ENCODE measurements at regions not wholly inside any gene's neighbourhood (a gene's known extent, or its start where the extent isn't known, plus 50 kb on each side); places are given as distances from the start of the nearest gene placed in this dataset.

DNA sequence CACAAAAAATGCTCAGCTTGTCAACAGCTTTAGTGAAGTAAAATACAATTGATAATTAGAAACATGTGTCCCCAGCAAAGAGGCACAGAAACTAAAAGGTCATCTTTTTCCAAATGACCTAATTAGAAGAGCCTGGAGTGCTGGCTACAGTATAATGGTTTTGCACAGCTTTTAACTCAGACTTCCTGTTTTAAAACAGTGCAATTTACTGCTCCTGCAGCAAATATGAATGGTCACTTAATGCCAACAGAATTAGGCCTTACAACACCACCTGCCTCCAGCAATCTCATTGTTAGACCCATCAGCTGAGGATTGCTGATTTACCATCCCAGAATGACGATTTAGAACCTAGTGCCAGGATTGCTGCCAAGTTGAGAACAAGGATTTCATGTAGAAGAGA lies 239.3 kb downstream of the CETN3 start:
- DNase-seq (ENCODE audit: low read depth in 1 of 2, low spot score in 1 of 2) = no peak
- in situ Hi-C loops (cut with HindIII; ENCODE audit: low pct_unique_long_range_greater_than_20kb, low sequenced_read_pairs) = no loop called here

DNA sequence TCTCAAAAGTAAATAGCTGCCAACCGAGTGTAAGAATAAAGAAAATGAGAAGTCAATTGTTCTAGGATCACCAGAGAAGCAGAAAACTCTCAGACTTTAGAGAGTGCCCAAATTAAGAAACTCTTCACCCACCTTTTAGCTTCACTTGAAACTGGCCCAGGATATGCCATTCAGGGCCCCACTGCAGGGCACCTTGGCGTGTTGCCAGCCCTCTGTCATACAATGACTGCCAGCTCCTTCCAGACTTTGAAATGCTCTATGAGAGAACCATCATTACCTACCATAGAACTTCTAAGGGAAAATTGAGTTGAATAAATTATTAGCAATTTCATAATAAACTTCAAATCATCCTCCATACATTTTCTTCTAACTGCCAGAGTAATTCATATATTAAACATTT lies 240.5 kb downstream of the CETN3 start:
- in situ Hi-C loops (cut with HindIII; ENCODE audit: low pct_unique_long_range_greater_than_20kb, low sequenced_read_pairs) = no loop called here
- TF ChIP-seq JUND (IDR thresholded peaks at IDR 0.05; ENCODE audit: low read depth) = no peak
- no peak for DNase-seq (ENCODE audit: low read depth in 1 of 2, low spot score in 1 of 2)

More for the DNA sequence above, 239.3 kb downstream of the CETN3 start:
- TF ChIP-seq JUND (IDR thresholded peaks at IDR 0.05; ENCODE audit: low read depth) = no peak

DNA sequence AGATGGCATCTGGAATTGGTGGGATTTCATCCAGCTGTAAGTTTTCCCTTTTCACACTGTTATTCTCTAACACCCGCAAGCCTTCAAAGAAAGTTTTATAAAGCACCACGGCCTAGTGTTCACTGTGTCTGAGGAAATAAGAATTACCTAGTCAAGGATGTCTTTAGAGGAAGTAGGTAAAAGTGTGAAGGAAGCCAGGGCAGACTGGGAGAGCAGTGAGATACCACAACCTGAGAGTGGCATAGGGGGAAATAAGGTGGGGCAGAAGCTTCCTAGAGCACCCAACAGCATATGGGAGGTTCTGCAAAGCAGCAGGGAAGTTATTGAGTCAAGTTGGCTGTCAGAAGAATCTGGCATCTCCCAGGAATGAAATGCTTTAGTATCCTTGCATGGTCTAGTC lies 241.2 kb downstream of the CETN3 start:
- no peak for DNase-seq (ENCODE audit: low read depth in 1 of 2, low spot score in 1 of 2)
- no peak for TF ChIP-seq JUND (IDR thresholded peaks at IDR 0.05; ENCODE audit: low read depth)
- in situ Hi-C loops (cut with HindIII; ENCODE audit: low pct_unique_long_range_greater_than_20kb, low sequenced_read_pairs) = no loop called here

DNA sequence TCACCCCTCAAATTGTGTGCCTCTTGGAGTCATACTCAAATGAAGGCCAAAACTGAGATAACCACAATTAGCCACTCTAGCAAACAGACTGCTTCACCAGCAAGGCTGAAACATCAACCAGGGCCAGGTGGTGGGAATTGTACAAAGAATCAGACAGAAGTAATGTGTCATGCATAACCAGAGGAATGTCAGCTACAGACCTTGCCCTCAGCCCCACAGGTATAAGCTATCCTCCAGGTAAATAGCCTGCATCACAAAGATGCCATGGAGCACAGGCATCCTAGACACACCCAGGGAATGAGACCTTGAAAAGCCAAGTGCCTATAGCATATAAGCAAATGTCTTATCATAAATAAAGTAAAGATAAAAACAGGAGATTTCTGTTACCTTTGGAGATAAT lies 242.7 kb downstream of the CETN3 start:
- in situ Hi-C loops (cut with HindIII; ENCODE audit: low pct_unique_long_range_greater_than_20kb, low sequenced_read_pairs) = no loop called here
- no peak for DNase-seq (ENCODE audit: low read depth in 1 of 2, low spot score in 1 of 2)
- TF ChIP-seq JUND (IDR thresholded peaks at IDR 0.05; ENCODE audit: low read depth) = no peak

DNA sequence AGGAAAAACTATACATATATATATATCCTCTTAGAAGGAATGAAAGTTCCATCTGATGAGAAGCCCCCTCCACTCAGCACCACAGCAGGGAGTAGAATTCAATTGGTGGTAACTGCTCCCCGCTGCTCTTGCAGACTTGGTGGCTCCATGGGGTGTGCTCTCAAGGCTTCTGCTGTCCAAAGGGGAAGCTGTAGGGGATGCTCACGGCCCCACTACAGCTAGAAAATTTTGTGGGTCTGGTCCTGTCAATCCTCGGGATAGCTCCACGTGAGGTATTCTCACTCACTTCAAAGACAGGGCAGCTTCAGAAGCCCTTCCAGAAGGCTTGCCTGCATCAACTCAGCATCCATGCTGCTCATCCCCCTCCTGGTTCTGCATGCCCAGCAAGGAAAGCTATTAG lies 247.2 kb downstream of the CETN3 start:
- in situ Hi-C loops (cut with HindIII; ENCODE audit: low pct_unique_long_range_greater_than_20kb, low sequenced_read_pairs) = no loop called here
- TF ChIP-seq JUND (IDR thresholded peaks at IDR 0.05; ENCODE audit: low read depth) = no peak
- DNase-seq (ENCODE audit: low read depth in 1 of 2, low spot score in 1 of 2) = no peak

DNA sequence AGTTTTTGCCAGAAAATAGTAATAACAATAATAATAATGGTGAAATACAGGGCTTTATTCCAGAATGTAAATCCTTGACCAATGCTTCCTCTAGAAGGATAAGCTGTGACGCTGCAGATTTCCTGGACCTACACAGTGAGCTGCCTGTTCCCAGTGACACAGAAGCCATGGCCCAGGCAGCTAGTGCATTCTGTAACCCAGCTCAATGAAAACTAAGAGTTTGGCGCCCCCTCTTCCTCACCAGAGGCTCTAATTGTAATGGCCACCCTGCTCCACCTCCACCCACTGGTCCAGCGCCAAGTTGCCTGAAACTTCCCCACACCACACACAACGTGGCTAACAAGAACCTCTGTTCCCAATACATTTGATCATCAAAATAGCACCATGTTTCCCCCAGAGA lies 248.1 kb downstream of the CETN3 start:
- no peak for TF ChIP-seq JUND (IDR thresholded peaks at IDR 0.05; ENCODE audit: low read depth)
- peak in 1 of 2 experiments; percentile 45 for DNase-seq (ENCODE audit: low read depth in 1 of 2, low spot score in 1 of 2)
- in situ Hi-C loops (cut with HindIII; ENCODE audit: low pct_unique_long_range_greater_than_20kb, low sequenced_read_pairs) = no loop called here

DNA sequence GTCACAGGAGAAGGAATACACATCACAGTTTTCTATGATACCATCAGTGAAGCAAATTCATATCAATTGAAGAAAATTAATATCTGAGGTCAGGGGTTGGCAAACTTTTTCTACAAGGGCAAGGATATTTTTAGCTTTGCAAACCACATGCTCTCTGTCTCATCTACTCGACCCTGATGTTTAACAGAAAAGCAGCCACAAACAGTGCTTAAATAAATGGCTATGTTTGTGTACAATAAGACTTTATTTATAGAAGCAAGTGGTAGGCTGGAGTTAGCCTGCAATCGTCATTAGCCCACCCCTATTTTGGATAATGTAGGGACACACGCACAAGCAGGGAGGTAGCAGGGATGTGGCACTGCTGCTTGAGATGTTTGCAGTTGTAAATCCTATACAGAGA lies 251.4 kb downstream of the CETN3 start:
- DNase-seq (ENCODE audit: low read depth in 1 of 2, low spot score in 1 of 2) = no peak
- in situ Hi-C loops (cut with HindIII; ENCODE audit: low pct_unique_long_range_greater_than_20kb, low sequenced_read_pairs) = no loop called here
- TF ChIP-seq JUND (IDR thresholded peaks at IDR 0.05; ENCODE audit: low read depth) = no peak

DNA sequence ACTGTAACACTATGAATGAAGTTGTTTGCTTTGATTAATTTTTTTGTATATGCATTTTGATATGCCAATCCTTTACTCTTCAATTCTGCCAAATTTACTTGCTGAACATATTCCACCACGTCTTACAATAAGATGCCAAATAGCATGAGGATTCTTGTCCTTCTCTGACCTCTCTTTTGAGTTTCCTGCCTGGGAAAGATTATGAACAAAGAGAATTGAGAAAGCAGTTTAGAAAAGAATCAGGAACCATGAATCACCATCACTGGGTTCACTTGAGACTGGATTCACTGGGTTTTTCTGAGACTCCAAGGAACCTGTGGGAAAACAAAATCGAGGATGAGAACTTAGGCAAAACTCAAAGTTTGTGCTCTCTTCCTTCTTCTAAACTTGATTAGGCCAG lies 256.5 kb downstream of the CETN3 start:
- no peak for DNase-seq (ENCODE audit: low read depth in 1 of 2, low spot score in 1 of 2)
- TF ChIP-seq JUND (IDR thresholded peaks at IDR 0.05; ENCODE audit: low read depth) = no peak
- in situ Hi-C loops (cut with HindIII; ENCODE audit: low pct_unique_long_range_greater_than_20kb, low sequenced_read_pairs) = no loop called here

DNA sequence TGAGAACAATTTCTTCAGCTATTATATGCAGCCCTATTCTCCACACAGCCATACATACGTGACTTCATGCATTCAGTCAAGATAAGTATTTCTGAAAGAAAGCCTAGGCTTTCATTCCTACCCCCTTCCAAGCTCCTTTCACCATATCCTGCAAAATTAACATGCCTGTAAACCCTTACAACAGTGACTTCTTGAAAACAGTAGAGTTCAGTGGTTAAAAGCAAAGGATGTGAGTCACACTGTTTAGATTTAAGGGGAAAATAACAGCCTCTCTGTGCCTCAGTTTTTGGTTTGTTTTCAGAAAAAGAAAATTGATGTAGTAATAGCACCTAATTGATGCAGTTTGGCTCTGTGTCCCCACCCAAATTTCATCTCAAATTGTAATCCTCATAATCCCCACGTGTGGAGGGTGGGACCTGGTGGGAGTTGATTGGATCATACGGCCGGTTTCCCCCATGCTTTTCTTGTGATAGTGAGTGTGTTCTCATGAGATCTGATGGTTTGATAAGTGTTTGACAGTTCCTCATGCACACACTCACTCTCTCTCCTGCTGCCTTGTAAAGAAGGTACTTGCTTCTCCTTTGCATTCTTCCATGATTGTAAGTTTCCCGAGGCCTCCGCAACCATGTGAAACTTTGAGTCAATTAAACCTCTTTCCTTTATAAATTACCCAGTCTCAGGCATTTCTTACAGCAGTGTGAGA lies 264.8 kb downstream of the CETN3 start:
- in situ Hi-C loops (cut with HindIII; ENCODE audit: low pct_unique_long_range_greater_than_20kb, low sequenced_read_pairs) = no loop called here
- no peak for DNase-seq (ENCODE audit: low read depth in 1 of 2, low spot score in 1 of 2)

DNA sequence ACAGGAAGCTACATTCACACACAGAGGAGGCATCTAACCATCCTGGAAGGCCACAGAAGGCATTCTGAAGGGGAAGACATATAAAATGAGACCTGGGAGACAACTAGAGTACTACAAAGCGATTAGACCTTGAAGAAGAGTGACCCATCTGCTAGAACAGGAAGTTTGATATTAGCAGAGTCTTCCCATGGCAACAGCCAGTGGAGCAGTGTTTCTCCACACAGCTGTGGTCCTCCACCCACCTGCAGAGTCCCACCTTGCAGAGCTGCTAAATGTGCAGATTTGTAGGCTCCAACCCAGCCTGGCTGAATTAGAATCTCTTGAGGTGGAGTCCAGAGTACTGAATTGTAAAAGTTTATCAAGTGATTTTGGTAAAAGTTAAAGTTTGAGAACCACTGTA lies 267.0 kb downstream of the CETN3 start:
- no peak for TF ChIP-seq JUND (IDR thresholded peaks at IDR 0.05; ENCODE audit: low read depth)
- in situ Hi-C loops (cut with HindIII; ENCODE audit: low pct_unique_long_range_greater_than_20kb, low sequenced_read_pairs) = no loop called here
- DNase-seq (ENCODE audit: low read depth in 1 of 2, low spot score in 1 of 2) = no peak

More for the DNA sequence above, 264.8 kb downstream of the CETN3 start:
- TF ChIP-seq JUND (IDR thresholded peaks at IDR 0.05; ENCODE audit: low read depth) = no peak

DNA sequence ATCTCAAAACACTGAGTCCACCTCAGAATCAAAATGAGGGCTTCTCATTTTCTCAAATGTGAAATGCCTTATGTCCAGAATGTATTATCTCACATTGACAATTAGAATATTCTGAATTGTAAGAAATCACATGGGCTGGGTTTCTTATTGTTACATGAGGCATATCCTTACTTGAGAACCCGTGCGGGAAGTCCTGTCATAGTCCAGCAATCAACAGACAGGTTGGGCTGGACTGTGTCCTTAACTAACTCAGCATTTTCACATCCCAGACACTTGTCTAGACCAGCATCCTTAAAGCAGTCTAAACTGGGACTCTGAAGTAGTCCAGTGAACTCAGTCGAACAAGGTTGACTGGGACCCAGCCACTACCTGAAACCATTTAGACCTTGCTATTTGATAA lies 267.6 kb downstream of the CETN3 start:
- no peak for TF ChIP-seq JUND (IDR thresholded peaks at IDR 0.05; ENCODE audit: low read depth)
- in situ Hi-C loops (cut with HindIII; ENCODE audit: low pct_unique_long_range_greater_than_20kb, low sequenced_read_pairs) = no loop called here
- no peak for DNase-seq (ENCODE audit: low read depth in 1 of 2, low spot score in 1 of 2)

DNA sequence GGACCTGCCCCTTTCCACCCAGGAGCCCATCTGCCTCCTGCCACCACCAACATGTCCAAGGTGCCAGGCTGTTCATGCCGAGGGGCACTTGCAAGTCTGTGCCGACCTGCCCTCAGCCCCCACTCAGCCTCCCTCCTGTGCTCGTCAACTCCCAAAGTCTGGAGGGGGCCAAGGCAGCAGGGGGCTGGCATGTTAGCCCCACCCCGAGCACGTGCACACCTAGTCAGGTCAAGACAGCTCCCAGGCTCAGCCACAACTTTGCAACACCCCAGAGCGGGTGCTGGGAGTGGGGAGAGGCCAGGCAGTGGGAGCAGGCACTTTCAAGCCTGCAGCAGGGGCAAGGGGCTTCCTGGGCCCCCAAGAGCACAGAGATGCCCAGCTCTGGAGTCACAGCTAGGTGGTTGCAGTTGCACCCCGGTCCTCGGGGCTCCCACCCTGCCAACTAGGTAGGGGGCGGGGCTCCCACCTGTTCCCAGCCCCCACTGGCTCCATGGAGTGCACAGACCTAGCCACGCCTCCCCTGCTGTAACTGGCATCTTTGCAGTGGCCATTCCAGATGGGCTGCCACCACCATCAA lies 272.5 kb downstream of the CETN3 start:
- in situ Hi-C loops (cut with HindIII; ENCODE audit: low pct_unique_long_range_greater_than_20kb, low sequenced_read_pairs) = no loop called here
- no peak for DNase-seq (ENCODE audit: low read depth in 1 of 2, low spot score in 1 of 2)
- TF ChIP-seq JUND (IDR thresholded peaks at IDR 0.05; ENCODE audit: low read depth) = no peak

DNA sequence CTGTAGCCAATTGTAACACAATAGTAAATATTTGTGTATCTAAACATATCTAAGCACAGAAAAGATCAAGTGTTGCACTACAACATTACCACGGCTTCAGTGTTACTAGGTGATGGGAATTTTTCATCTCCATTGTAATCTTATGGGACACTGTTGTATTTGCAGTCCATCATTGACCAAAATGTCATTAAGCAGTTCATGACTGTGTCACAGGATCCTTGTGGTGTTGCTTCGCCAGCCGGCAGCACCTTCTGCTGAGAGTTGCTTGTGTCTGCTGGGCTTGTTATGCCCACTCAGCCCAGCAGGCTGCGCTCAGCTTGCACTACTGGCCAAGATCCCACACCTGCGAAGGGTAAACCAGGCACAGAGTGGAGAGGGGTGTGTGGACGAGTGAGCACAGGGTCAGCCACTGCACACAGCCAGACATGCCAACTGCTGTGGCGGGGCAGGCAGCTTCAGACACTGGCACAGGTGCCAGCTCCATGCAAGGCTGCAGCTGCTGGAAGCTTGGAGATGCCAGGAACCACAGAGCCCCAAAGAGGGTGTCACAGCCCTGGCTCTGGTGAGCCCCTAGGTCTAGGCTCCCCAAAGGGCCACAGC lies 273.7 kb downstream of the CETN3 start:
- in situ Hi-C loops (cut with HindIII; ENCODE audit: low pct_unique_long_range_greater_than_20kb, low sequenced_read_pairs) = no loop called here
- TF ChIP-seq JUND (IDR thresholded peaks at IDR 0.05; ENCODE audit: low read depth) = no peak
- peak in 1 of 2 experiments; percentile 67 for DNase-seq (ENCODE audit: low read depth in 1 of 2, low spot score in 1 of 2)

All from T47D (cell line).